Activated T-cell treated with anti-CD3 and anti-CD28 coated beads, Interleukin-2, amount 50 U/mL, for 4 hours (primary cell): ENCODE measurements at regions not wholly inside any gene's neighbourhood (a gene's known extent, or its start where the extent isn't known, plus 50 kb on each side); places are given as distances from the start of the nearest gene placed in this dataset.
A peak's percentile ranks its signal among the peaks of the same experiment; 100 is the strongest.

ENCODE experiments used
- ATAC-seq, 2 donors: fragments of 200-7000 bp; cut with Tn5 transposase; one replicate each; pipeline ENCODE4 v1.10.0; 2021
- DNase-seq: peaks from one replicate; pipeline ENCODE4 v3.0.0-alpha.2; 2020
- H3K27me3 Mint-ChIP-seq: one replicate; pipeline ENCODE4 v1.8.0; 2021; ENCODE audit warnings: low read depth, mixed read lengths
- H3K36me3 Mint-ChIP-seq: one replicate; pipeline ENCODE4 v1.8.0; 2022; ENCODE audit warnings: mixed read lengths; ENCODE audit not compliant: insufficient read depth
- H3K4me1 Mint-ChIP-seq: one replicate; pipeline ENCODE4 v1.8.0; 2021; ENCODE audit warnings: low read depth, mixed read lengths
- H3K4me3 Mint-ChIP-seq: one replicate; pipeline ENCODE4 v1.8.0; 2021; ENCODE audit warnings: mild to moderate bottlenecking, moderate library complexity, mixed read lengths
- H3K9me3 Mint-ChIP-seq: one replicate; pipeline ENCODE4 v1.8.0; 2021; ENCODE audit warnings: mixed read lengths

DNA sequence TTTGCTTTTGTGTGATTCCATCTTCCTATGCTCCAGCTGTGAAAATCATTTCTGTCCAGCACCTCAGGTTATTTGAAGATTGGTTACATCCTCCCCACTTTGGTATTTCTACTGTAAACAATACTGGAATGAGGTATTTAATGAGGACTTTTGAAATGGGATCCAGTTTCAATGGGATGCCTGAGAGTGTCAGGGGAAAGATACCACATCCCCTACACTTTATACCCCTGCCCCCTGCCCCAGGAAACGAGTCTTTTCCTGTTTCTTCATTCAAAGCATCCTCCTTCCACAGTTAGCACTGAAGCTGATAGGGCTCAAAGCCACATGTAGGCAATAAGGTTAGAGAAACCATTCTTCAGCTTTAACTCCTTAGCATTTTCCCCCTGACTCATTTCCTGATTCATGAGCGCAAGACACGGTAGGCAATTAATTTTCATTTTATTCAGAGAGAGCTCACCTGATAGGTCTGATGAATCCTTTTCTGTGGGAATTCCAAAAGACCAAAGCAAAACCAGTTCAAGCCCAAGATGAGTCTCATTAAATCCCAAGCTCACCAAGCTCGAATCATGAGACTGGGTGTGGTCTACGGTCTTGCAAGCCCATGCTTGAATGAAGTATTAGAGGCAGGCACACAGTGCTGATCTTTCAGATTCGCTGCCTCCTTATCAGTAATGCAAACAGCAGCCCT, 143.6 kb upstream of the CRY1 start:
- Mint-ChIP-seq H3K9me3 (no peaks in the 10 kb centered on the region), H3K36me3 (no peaks in the 10 kb centered on the region), H3K27me3 (peaks cover 8% of the 10 kb centered on the region), H3K4me1 (peaks cover 11% of the 10 kb centered on the region), H3K4me3 (no peak overlapping the region)
- ATAC-seq, result peak; percentile 55 to 58
- no peak for DNase-seq

DNA sequence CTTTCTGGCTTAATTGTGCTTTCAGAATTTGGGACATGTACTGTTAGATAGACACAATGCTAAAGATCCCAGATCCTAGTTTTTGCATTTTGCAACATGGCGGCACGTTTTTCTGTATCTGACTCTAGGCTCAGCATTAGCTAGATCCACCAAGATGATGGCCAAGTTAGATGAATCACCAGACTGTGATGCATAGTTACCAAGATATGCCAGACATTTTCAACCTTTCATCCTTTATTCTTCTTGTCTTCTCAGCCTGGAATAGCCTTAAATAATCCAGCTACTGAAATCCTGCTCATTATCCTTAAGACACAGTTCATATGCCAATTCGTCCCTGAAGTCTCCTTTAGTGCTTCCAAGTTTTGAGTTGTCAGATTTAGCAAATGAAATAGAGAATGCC, 144.9 kb upstream of the CRY1 start:
- Mint-ChIP-seq H3K27me3 (peaks cover 8% of the 10 kb centered on the region), H3K9me3 (no peaks in the 10 kb centered on the region), H3K4me3 (no peak overlapping the region), H3K36me3 (no peaks in the 10 kb centered on the region), H3K4me1 (peaks cover 11% of the 10 kb centered on the region)
- no peak for DNase-seq
- ATAC-seq, result no peak

DNA sequence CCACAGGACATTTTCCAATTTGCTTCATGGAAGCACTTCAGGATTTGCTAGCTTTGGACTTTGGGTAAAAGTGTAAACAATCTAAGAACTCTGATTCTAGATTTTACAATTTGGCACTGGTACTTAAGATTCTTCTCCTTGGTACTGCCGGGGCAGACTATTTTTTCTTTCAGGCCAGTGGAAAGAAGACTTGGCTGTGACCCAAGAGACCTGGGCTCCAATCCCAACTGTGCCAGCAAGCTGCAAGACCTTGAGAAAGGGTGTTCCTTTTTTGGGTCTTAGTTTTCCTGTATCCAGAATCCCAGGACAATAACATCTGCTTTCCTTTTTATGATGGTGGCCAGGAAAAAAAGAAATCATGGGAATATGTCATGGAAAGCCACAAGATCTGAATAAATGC, 148.1 kb upstream of the CRY1 start:
- ATAC-seq, result no peak
- Mint-ChIP-seq H3K9me3 (no peaks in the 10 kb centered on the region), H3K4me1 (peaks cover 11% of the 10 kb centered on the region), H3K4me3 (no peak overlapping the region), H3K27me3 (peaks cover 8% of the 10 kb centered on the region), H3K36me3 (no peaks in the 10 kb centered on the region)
- DNase-seq, result no peak

DNA sequence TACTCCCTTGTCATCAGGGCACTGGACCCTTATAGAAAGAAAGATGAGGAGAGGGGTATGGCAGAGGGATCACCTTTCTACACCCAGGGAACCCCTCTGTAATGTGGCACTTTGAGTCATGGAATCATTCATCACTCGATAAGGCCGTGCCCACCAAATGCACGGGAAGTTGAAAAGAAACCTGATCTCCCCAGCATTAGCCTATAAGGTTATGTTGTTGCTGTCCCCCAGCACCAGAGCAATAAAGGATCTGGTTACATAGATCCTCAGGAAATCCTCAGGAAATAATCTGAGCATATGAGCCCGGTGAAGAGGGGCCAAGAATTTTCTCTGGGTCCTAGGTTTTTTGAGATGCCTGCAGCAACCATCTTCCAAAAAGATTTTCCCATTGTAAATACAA, 148.8 kb upstream of the CRY1 start:
- no peaks in the 10 kb centered on the region for H3K36me3 Mint-ChIP-seq
- DNase-seq (no peak), ATAC-seq (no peak)
- H3K4me1 Mint-ChIP-seq, result peaks cover 7% of the 10 kb centered on the region
- H3K27me3 Mint-ChIP-seq, result peaks cover 8% of the 10 kb centered on the region
- no peaks in the 10 kb centered on the region for H3K9me3 Mint-ChIP-seq
- H3K4me3 Mint-ChIP-seq, result no peak overlapping the region

DNA sequence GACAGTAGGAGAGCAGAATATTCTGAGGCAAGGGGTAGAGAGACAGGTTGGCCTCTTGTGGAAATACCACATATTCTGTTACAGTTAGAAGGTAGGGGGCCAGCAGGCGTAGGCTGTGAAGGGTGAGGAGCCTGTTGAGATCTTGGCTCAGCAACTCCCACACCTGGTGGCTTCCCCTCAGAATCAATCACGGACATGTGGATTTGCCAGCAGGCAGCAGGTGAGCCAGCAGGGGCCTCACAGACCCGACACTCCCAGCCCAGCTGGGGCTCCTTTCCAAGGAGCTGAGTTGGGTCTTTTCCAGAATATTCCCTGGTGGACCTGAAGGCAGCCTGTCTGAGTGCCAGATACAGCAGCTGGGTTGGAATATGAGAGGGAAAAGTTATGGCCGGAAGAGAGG, 150.0 kb upstream of the CRY1 start:
- peaks cover 8% of the 10 kb centered on the region for H3K27me3 Mint-ChIP-seq

DNA sequence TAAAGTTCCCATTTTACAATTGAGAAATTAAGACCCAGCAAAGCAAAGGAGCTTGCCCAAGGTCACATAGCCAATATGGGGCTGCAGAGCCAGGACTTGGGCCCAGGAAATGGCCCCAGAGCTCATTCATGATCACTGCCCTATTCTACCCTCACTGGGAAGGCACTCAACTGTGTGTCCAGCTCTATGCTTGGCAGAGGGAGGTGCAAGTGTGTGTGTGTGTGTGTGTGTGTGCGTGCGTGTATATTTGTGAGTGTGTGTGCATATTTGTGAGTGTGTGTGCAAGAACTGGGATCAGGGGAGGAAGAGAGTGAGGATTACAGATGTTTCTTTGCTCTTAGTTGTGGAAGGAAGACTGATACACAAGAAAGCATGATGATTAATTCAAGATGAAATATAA, 151.2 kb upstream of the CRY1 start:
- no peak overlapping the region for H3K4me3 Mint-ChIP-seq
- H3K9me3 Mint-ChIP-seq, result no peaks in the 10 kb centered on the region
- peaks cover 8% of the 10 kb centered on the region for H3K27me3 Mint-ChIP-seq
- DNase-seq, result no peak
- ATAC-seq, result no peak
- no peaks in the 10 kb centered on the region for H3K36me3 Mint-ChIP-seq
- no peaks in the 10 kb centered on the region for H3K4me1 Mint-ChIP-seq

More for the DNA sequence above, 150.0 kb upstream of the CRY1 start:
- Mint-ChIP-seq H3K9me3 (no peaks in the 10 kb centered on the region), H3K36me3 (no peaks in the 10 kb centered on the region), H3K4me1 (no peaks in the 10 kb centered on the region), H3K4me3 (no peak overlapping the region)
- no peak for DNase-seq
- no peak for ATAC-seq

DNA sequence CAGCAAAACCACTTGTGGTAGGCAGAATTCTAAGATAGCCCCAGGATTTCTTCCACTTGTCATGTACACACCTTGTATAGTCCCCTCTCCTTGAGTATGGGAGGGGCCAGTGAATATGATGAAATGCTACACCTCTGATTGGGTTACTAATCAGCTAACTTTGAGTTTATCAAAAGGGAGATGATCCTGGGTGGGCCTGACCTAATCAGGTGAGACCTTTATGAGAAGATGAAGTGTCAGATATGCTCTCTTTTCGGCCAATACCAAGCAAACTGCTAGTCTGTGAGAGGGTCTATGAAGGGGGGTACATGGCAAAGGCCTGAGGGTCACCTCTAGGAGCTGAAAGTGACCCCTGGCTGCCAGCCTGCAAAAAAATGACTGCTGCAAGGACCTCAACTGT, 154.3 kb upstream of the CRY1 start:
- no peaks in the 10 kb centered on the region for H3K27me3 Mint-ChIP-seq
- H3K4me1 Mint-ChIP-seq, result no peaks in the 10 kb centered on the region

DNA sequence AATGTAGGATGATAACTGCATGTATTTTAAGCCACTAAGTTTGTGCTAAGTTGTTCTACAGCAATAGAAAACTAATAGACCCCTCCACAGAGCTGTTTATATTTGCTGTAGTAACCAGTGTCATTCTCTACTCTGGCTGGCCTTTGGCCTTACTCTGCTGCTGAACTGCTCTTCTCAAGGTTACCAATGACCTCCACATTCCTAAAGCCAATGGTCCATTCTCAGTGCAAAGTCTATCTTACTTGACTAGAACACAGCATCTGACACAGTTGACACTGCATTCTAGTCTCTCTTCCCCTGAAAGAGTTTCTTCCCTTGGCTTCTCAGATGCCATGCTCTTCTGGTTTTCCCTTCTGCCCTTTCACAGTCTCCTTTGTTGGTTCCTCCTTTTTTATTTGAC, 154.8 kb upstream of the CRY1 start:
- DNase-seq (no peak), ATAC-seq (no peak)
- Mint-ChIP-seq H3K4me1 (no peaks in the 10 kb centered on the region), H3K27me3 (no peaks in the 10 kb centered on the region), H3K9me3 (no peaks in the 10 kb centered on the region), H3K36me3 (no peaks in the 10 kb centered on the region), H3K4me3 (no peak overlapping the region)

More for the DNA sequence above, 154.3 kb upstream of the CRY1 start:
- DNase-seq (no peak), ATAC-seq (no peak)
- Mint-ChIP-seq H3K36me3 (no peaks in the 10 kb centered on the region), H3K4me3 (no peak overlapping the region), H3K9me3 (no peaks in the 10 kb centered on the region)

DNA sequence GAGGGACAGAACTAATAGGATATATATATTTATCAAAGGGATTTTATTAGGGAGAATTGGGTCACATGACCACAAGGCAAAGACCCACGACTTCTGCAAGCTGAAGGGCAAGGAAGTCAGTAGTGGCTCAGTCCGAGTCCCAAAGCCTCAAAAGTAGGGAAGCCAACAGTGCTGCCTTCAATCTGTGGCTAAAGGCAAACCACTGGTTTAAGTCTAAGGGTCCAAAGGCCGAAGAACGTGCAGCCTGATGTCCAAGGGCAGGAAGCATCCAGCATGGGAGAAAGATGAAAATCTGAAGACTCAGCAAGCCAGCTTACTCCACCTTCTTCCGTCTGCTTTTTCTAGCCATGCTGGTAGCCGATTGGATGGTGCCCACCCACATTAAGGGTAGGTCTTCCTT, 157.9 kb upstream of the CRY1 start:
- H3K4me1 Mint-ChIP-seq, result no peaks in the 10 kb centered on the region
- no peaks in the 10 kb centered on the region for H3K36me3 Mint-ChIP-seq
- H3K27me3 Mint-ChIP-seq, result peaks cover 5% of the 10 kb centered on the region
- H3K9me3 Mint-ChIP-seq, result no peaks in the 10 kb centered on the region
- DNase-seq (no peak), ATAC-seq (no peak)
- H3K4me3 Mint-ChIP-seq, result no peak overlapping the region

DNA sequence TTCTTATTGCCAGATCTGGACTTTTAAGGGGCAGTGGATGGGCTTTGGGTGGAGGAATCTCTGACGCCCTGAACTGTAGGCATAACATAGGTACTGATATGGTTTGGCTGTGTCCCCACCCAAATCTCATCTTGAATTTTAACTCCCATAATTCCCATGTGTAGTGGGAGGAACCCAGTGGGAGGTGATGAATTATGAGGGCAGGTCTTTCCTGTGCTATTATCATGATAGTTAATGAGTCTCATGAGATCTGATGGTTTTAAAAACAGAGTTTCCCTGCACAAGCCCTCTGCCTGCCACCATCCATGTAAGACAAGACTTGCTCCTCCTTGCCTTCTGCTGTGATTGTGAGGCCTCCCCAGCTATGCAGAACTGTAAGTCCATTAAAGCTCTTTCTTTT, 160.0 kb upstream of the CRY1 start:
- Mint-ChIP-seq H3K36me3 (no peaks in the 10 kb centered on the region), H3K4me1 (no peaks in the 10 kb centered on the region), H3K9me3 (no peaks in the 10 kb centered on the region), H3K27me3 (peaks cover 9% of the 10 kb centered on the region), H3K4me3 (no peak overlapping the region)
- ATAC-seq (no peak), DNase-seq (no peak)

DNA sequence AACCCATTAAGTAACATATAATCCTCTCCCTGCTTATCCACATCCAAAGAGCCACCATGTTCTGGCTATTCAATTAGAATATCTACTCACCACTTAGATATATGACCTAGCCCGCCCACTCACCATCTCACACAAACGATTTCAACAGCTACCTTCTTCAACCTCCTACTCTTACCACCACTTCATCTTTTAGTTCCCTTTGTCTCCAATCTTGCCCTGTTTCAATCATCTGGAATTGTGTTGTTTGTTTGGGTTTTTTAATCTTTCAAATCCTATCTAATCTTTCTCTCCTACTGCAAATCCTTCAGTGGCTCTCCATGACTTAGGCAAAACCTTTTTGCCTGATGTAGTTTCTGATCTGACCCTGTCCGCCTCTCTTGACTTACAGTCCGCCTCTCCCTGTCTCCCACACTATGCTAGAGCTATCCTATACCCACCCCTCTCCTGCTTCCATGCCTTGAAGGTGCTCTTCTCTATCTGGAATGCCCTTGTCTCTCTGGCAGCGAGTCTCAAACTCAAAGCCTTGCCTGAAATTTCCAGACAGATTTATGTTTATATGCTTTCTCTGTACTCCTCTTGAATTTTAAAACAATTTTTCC, 161.0 kb upstream of the CRY1 start:
- H3K27me3 Mint-ChIP-seq, result peaks cover 9% of the 10 kb centered on the region
- DNase-seq, result no peak
- H3K4me1 Mint-ChIP-seq, result no peaks in the 10 kb centered on the region
- H3K9me3 Mint-ChIP-seq, result no peaks in the 10 kb centered on the region
- no peaks in the 10 kb centered on the region for H3K36me3 Mint-ChIP-seq
- ATAC-seq, result no peak
- H3K4me3 Mint-ChIP-seq, result no peak overlapping the region

DNA sequence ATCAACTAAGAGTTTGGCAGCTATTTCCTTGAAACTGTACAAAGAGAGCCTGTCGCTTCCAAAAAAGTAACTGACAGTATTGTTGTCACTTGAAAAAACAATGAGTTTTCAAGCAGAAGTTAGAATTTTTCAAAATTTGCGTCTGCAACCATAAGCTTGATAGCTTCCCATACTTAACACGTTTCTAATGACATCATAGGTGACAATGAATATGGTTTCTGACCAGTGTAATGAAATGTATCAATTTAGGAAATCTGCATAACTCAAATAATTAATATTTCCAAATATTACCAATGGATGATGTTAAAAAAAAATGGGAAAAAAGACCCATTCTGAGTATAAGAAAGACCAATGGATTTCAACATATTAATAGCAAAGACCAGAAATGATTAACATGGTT, 165.4 kb upstream of the CRY1 start:
- Mint-ChIP-seq H3K36me3 (peaks cover under 1% of the 10 kb centered on the region), H3K4me1 (no peaks in the 10 kb centered on the region), H3K27me3 (peaks cover 11% of the 10 kb centered on the region), H3K9me3 (peaks cover 5% of the 10 kb centered on the region), H3K4me3 (no peak overlapping the region)
- ATAC-seq, result no peak
- DNase-seq, result no peak

DNA sequence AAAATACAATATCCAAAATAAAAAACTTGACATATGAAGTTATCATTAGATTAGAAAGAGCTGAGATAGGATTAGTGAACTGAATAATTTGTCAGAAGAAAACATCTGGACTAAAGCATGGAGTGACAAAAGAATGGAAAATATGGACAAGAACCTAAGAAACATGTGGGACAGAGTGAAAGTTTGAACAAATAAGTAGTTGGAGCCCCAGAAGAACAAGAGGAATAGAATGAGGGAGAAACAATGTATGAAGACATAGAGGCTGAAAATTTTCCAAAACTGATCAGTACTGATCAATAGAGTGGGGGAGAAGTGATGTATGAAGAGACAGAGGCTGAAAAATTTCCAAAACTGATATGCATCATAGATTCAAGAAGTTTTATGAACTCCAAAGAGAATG, 170.6 kb upstream of the CRY1 start:
- DNase-seq, result no peak
- Mint-ChIP-seq H3K9me3 (peaks cover 10% of the 10 kb centered on the region), H3K4me3 (no peak overlapping the region), H3K4me1 (no peaks in the 10 kb centered on the region), H3K27me3 (peaks cover 2% of the 10 kb centered on the region), H3K36me3 (peaks cover 4% of the 10 kb centered on the region)
- no peak for ATAC-seq

DNA sequence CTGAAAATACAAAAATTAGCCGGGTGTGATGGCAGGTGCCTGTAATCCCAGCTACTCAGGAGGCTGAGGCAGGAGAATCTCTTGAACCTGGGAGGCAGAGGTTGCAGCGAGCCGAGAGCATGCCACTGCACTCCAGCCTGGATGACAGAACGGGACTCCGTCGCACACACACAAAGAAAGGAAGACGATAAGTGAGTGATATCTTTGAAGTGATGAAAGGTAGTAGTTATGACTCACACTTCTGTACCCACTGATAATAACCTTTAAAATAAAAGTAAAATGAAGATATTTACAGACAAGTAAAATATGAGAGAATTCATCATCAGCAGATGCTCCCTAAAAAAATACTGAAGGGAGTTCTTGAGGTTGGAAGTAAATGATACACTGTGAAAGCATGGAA, 171.3 kb upstream of the CRY1 start:
- DNase-seq, result no peak
- H3K36me3 Mint-ChIP-seq, result peaks cover 4% of the 10 kb centered on the region
- peaks cover 10% of the 10 kb centered on the region for H3K9me3 Mint-ChIP-seq
- H3K4me1 Mint-ChIP-seq, result no peaks in the 10 kb centered on the region
- H3K27me3 Mint-ChIP-seq, result peaks cover 2% of the 10 kb centered on the region
- ATAC-seq, result no peak
- no peak overlapping the region for H3K4me3 Mint-ChIP-seq

DNA sequence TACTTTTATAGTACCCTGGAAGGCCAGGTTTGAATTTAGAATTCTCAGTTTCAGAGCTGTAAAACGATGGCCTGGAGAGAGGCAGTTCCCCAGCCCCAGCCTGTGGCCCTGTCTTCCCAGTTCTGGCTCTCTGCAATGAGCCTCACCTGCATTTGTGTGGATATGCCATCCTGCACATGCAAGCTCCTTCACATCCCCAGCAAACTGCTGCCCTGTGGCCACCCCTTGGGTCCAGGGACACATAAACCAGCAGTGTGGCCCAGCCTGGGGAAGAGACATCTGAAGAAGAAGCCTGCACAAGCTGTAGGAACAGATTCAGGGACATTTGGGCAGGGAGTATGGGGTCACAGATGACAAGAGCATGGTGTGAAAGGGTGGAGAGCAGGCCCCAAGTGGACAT, 174.3 kb upstream of the CRY1 start:
- H3K27me3 Mint-ChIP-seq, result no peaks in the 10 kb centered on the region
- H3K4me1 Mint-ChIP-seq, result no peaks in the 10 kb centered on the region
- peaks cover 4% of the 10 kb centered on the region for H3K36me3 Mint-ChIP-seq
- H3K4me3 Mint-ChIP-seq, result no peak overlapping the region
- DNase-seq, result no peak
- H3K9me3 Mint-ChIP-seq, result peaks cover 10% of the 10 kb centered on the region
- no peak for ATAC-seq
